ENCODE measurements at regions not wholly inside any gene's neighbourhood (a gene's known extent, or its start where the extent isn't known, plus 50 kb on each side); places are given as distances from the start of the nearest gene placed in this dataset.

- H3K27ac ChIP-seq (ENCODE audit: poor library complexity, severe bottlenecking), result no peak overlapping the region
- no peaks in the 10 kb centered on the region for H3K4me1 ChIP-seq (ENCODE audit: insufficient read depth, poor library complexity, severe bottlenecking)
- ATAC-seq (ENCODE audit: low read depth), result no peak
- no peaks in the 10 kb centered on the region for H3K27me3 ChIP-seq (ENCODE audit: insufficient read depth, poor library complexity, severe bottlenecking)
- no peaks in the 10 kb centered on the region for H3K36me3 ChIP-seq (ENCODE audit: low read depth)
- H3K4me3 ChIP-seq (ENCODE audit: severe bottlenecking), result no peak overlapping the region
- TF ChIP-seq CTCF (IDR thresholded peaks at IDR 0.05; ENCODE audit: poor library complexity, severe bottlenecking), result no peak
- H3K9me3 ChIP-seq (ENCODE audit: severe bottlenecking), result no peaks in the 10 kb centered on the region
- DNase-seq (ENCODE audit: low spot score), result no peak
Measured at GRCh38 chrX:46341767-46342322, 203.4 kb downstream of the ZNF674 start.

GRCh38 chrX:46340696-46341095, 204.5 kb downstream of the ZNF674 start:
- no peak overlapping the region for H3K27ac ChIP-seq (ENCODE audit: poor library complexity, severe bottlenecking)
- no peaks in the 10 kb centered on the region for H3K27me3 ChIP-seq (ENCODE audit: insufficient read depth, poor library complexity, severe bottlenecking)
- ATAC-seq (ENCODE audit: low read depth) (no peak), DNase-seq (ENCODE audit: low spot score) (no peak)
- H3K4me1 ChIP-seq (ENCODE audit: insufficient read depth, poor library complexity, severe bottlenecking), result no peaks in the 10 kb centered on the region
- H3K9me3 ChIP-seq (ENCODE audit: severe bottlenecking), result no peaks in the 10 kb centered on the region
- H3K4me3 ChIP-seq (ENCODE audit: severe bottlenecking), result no peak overlapping the region
- H3K36me3 ChIP-seq (ENCODE audit: low read depth), result no peaks in the 10 kb centered on the region
- no peak for TF ChIP-seq CTCF (IDR thresholded peaks at IDR 0.05; ENCODE audit: poor library complexity, severe bottlenecking)

GRCh38 chrX:46333550-46333949, 211.7 kb downstream of the ZNF674 start:
- Histone ChIP-seq H3K4me3 (ENCODE audit: severe bottlenecking) (no peak overlapping the region), H3K9me3 (ENCODE audit: severe bottlenecking) (no peaks in the 10 kb centered on the region)

GRCh38 chrX:46330981-46331380, 214.2 kb downstream of the ZNF674 start:
- Histone ChIP-seq H3K4me3 (ENCODE audit: severe bottlenecking) (no peak overlapping the region), H3K4me1 (ENCODE audit: insufficient read depth, poor library complexity, severe bottlenecking) (peaks cover 32% of the 10 kb centered on the region), H3K9me3 (ENCODE audit: severe bottlenecking) (no peaks in the 10 kb centered on the region), H3K27ac (ENCODE audit: poor library complexity, severe bottlenecking) (peak overlapping the region; percentile 19), H3K27me3 (ENCODE audit: insufficient read depth, poor library complexity, severe bottlenecking) (no peaks in the 10 kb centered on the region), H3K36me3 (ENCODE audit: low read depth) (0 out of 2 replicates have a peak, but pooled peaks cover 2% of the 10 kb centered on the region)
- TF ChIP-seq CTCF (IDR thresholded peaks at IDR 0.05; ENCODE audit: poor library complexity, severe bottlenecking), result no peak
- ATAC-seq (ENCODE audit: low read depth) (no peak), DNase-seq (ENCODE audit: low spot score) (no peak)

More at GRCh38 chrX:46333550-46333949, 211.7 kb downstream of the ZNF674 start:
- Histone ChIP-seq H3K27ac (ENCODE audit: poor library complexity, severe bottlenecking) (peak overlapping the region; percentile 84), H3K4me1 (ENCODE audit: insufficient read depth, poor library complexity, severe bottlenecking) (peaks cover 13% of the 10 kb centered on the region), H3K27me3 (ENCODE audit: insufficient read depth, poor library complexity, severe bottlenecking) (no peaks in the 10 kb centered on the region), H3K36me3 (ENCODE audit: low read depth) (no peaks in the 10 kb centered on the region)
- DNase-seq (ENCODE audit: low spot score) (peak; percentile 64), ATAC-seq (ENCODE audit: low read depth) (peak; percentile 66)
- no peak for TF ChIP-seq CTCF (IDR thresholded peaks at IDR 0.05; ENCODE audit: poor library complexity, severe bottlenecking)

- no peak overlapping the region for H3K4me3 ChIP-seq (ENCODE audit: severe bottlenecking)
- ATAC-seq (ENCODE audit: low read depth), result no peak
- no peak for DNase-seq (ENCODE audit: low spot score)
- peaks cover 36% of the 10 kb centered on the region for H3K4me1 ChIP-seq (ENCODE audit: insufficient read depth, poor library complexity, severe bottlenecking)
- no peaks in the 10 kb centered on the region for H3K27me3 ChIP-seq (ENCODE audit: insufficient read depth, poor library complexity, severe bottlenecking)
- 0 out of 2 replicates have a peak, but pooled peaks cover 5% of the 10 kb centered on the region for H3K36me3 ChIP-seq (ENCODE audit: low read depth)
- H3K9me3 ChIP-seq (ENCODE audit: severe bottlenecking), result no peaks in the 10 kb centered on the region
- H3K27ac ChIP-seq (ENCODE audit: poor library complexity, severe bottlenecking), result peak overlapping the region; percentile 19
- no peak for TF ChIP-seq CTCF (IDR thresholded peaks at IDR 0.05; ENCODE audit: poor library complexity, severe bottlenecking)
Measured at GRCh38 chrX:46330513-46330912, 214.7 kb downstream of the ZNF674 start.

Measured in RWPE2 (cell line).